SKM-1 (cell line): ENCODE measurements at regions not wholly inside any gene's neighbourhood (a gene's known extent, or its start where the extent isn't known, plus 50 kb on each side); places are given as distances from the start of the nearest gene placed in this dataset.

Experiments used
- DNase-seq: peaks from one replicate; lab custom pipeline; 2025; ENCODE audit not compliant: unreplicated experiment; lab: John Stamatoyannopoulos, UW

DNA sequence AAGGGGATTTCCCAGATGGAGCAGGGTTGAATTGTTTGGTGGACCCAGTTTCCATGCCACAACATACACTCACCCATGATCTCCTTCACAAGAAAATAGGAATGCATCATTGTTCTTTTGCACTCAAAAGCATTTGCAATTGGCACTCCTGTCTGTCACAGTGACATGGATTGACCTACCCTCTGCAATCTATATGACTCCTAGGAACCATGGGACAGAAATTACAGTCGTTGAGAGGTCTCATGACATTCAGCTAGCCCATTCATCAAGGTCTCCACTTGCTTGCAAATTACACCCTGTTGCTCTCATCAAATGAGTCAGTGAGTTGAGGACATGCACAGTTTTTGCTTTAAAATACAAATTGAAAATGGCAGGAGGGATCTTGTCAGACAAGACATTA is 448.5 kb downstream of the LPIN1 start:
- no peak for DNase-seq

DNA sequence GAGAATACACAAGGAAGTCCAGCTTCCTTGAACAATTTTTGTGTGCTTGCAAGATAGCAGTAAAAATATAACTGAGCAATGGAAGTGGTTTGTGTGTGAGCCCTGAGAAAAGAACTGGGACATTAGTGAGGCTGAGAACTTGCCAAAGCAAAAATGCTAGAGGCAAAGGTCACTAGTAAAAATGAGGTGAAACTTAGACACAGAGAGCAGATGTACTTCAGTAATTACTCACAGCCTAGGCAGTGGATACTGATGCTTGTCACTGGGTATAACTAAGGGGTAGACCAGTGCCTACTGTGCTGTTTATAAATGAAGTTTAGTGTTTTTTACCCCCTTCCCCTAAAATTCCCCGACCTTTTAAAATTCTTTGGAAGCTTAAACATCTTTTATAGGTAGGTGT is 450.1 kb downstream of the LPIN1 start:
- DNase-seq: no peak

DNA sequence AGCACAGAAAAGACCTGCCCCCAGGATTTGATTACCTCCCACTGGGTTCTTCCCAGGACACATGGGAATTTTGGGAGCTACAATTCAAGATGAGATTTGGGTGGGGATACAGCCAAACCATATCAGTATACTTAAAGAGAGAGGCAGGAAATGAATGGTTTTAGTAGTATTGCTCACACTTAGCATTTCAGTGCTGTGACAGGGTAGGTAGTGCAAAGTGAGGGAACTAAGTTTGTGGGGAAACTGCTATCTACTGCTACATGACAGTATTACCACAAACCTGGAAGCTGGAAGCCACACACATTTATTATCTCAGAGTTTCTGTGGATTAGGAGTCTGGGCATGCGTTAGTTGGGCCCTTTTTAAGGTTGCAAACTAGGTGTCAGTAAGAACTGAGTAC is 450.7 kb downstream of the LPIN1 start:
- no peak for DNase-seq

DNA sequence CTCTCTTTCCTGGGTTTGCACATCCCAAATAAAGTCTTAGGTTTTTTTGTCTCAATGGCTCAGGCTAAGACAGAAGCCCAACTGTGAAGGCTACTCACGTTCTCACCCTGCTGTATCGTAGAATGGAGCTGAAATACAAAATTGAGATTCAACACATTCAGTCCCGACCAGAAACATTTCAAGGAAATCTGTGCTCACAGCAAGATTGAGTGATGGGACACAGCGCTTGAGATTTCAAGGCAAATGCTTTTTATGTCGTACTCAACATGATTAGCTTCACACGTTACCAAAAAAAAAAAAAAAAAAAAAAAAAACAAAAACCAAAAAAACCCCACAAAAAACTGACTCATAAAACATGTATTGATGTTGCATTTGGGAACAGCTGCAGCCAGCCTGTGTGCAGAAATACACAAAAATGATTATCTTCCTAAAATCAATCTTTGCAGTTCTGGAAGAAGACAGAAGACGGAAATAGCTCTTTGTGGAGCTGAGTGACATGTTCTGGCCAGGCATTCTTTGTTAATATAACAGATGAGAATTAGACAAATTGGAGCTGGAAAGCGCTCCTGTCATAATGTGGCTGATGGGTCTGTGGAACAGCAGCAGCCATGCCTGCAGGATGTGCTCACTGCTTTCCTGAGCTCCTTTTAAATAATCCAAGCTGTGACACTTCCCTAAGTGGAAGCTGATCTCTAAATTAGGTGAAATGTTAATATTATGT is 453.2 kb downstream of the LPIN1 start:
- no peak for DNase-seq

DNA sequence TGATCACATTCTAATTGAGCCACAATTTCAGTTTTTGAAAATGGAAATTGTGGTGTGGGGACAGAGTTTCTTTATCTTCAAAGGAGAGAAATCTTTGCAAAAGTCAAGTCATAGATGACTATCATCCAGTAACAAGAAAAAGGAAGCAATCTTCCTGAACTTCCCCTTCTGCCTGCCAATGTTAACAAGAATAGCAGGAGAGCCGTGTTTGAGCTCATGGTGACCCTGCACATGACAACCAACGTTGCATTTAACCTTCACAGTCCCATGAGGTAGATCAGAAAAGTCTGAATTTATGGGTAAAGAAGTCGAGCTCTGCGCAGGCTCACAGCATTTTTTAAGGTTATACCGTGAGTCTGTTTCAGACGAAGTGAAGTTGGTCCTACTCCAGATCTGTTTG is 454.9 kb downstream of the LPIN1 start:
- DNase-seq: peak; percentile 75

DNA sequence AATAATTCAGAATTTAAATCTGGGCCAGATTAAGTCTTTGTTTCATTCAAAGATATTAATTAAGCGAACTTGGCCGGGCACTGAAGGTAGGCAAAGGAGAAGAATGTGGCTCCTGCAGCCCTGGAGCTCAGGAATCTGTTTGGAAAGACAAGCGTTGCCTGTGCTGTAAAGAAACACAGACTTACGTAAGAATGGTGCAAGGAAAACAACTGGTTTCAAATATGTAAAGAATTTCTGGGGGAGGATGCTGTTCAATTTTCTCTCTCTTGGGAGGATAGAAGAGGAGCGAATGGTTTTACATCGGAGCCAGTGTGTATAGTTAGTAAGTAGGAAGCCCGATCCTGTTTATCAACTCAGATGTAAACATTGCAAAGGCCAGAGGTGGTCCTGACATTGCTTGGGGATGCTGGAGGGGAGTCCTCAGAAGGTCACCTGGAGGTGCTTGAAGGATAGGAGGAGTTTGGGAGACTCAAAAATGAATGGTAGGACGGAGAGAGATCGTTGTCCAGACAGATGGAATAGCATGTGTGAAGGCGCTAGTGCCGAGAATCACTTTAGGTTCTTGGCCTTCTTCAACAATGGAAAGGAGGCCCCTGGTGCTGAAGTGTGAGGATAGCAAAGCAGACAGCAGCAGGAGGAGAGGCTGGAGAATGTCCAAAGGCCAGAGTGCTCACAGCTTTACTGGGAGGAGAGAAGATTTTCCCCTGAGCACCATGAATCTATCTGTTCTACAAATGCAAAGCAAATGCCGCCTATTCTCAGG is 456.1 kb downstream of the LPIN1 start:
- no peak for DNase-seq

DNA sequence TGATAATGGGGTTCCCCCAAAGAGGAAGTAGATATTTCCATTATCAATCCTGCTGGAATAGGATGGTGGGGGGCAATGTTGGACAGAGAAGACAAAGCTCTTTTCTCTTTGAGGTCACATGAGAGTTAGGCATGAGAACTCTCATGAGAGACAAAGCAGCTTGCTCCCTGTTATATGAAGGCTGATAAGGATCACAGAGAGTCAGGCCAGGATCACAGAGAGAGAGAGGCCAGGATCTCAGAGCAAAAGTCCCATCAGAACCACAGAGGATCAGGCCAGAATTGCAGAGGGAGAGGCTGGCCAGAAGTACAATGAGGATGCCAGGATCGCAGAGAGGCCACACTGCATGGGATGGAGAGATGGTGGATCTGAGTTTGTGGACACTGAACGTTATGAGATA is 457.1 kb downstream of the LPIN1 start:
- no peak for DNase-seq

DNA sequence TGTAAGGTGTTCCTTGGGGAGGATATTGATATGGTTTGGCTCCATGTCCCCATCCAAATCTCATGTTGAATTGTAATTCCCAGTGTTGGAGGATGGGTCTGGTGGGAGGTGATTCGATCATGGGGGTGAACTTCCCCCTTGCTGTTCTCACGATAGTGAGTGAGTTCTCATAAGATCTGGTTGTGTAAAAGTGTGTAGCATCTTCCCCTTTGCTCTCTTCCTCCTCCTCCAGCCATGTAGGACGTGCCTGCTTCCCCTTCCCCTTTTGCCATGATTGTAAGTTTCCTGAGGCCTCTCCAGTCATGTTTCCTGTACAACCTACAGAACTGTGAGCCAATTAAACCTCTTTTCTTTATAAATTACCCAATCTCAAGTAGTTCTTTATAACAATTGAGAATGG is 458.7 kb downstream of the LPIN1 start:
- no peak for DNase-seq

DNA sequence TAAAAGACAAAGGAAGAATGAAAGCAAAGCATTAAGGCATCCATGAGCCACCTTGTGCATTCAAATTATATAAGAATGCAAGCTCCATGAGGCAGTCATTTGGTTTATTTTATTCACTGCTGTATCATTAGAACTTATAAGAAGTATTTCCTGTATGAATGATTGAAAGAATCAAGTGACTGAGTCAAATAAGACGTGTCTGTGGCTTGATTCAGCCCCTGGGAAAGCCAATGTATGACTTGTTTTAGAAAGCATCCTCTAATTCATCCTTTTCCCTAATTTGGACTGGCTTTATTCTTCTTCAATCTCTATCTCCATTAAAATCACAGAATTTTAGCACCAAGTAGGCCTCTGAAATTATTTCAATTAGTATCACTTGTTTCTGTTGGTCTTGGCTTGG is 461.1 kb downstream of the LPIN1 start:
- no peak for DNase-seq

DNA sequence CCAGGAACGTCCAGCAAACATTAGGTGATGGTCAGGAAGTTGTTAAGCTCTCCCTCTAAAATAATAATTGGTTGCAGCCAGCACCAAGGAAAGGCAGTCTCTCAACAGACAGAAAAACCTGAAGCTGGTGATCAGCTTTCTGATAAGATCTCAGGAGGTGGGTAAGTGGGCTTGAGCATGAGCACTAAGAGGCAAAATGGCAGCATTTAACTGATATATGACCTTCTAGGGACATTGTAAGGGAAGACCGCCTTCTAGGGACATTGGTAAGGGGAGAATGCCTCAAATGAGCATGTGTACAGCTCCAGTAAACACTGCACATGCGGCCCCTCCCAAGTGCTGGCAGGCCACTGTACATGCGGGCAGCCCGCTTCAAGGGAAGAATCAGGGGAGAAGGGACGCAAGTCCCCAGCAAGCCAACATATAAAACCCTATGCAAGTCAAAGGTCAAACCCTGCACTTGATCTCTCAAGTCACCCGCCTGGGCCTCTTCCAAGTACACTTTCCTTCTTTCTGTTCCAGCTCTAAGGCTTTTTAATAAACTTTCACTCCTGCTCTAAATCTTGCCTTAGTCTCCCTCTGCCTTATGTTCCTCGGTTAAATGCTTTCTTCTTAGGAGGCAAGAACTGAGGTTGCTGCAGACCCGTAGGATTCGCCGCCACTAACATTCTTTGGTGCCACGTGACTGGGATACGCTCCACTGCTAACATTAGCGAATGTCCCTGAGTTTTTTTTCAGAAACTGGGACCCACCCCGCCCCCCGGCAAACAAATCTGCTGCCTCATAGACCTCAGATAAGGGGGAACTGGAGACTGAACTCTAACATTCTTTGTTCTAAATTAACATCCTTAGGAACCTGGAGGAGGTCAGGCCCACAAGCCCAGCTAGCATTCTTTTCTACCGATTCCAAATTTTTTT is 463.8 kb downstream of the LPIN1 start:
- no peak for DNase-seq

DNA sequence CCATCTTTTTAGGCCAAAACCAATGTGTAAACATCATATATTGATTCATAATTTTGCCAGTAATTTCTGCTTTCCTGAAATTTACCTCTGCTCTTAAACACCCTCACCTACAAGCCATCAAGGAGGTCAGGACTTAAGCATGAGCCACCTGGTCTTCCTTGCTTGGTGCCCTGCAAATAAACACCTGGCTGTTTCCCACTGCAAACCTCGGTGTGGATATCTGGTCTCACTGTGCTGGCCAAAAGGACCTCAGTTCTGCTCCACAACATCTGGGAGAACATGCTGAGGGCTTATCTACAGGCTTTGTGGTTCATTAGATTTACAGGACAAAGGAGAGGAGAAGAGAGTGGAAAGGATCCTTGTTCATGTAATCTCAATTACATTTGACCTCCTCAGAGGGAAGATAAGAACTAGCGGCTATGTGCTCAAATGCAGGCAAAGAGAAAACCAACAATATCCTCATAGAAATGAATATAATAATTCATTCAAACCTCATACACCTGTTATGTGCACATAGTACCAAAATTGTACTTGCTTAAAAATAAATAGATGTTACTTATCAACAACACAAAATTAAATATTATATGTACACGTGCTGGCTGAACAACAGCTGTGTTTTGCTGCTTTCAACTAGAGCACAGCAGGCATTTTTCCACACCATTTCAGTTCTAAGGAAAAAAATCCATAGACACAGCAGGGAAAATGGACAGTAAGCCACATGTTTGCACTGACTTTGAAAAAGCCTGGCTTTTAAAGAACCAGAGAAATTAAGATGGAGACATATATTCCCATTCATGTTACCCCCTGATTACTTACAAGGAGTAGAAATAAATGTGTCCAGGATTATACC is 465.1 kb downstream of the LPIN1 start:
- no peak for DNase-seq

DNA sequence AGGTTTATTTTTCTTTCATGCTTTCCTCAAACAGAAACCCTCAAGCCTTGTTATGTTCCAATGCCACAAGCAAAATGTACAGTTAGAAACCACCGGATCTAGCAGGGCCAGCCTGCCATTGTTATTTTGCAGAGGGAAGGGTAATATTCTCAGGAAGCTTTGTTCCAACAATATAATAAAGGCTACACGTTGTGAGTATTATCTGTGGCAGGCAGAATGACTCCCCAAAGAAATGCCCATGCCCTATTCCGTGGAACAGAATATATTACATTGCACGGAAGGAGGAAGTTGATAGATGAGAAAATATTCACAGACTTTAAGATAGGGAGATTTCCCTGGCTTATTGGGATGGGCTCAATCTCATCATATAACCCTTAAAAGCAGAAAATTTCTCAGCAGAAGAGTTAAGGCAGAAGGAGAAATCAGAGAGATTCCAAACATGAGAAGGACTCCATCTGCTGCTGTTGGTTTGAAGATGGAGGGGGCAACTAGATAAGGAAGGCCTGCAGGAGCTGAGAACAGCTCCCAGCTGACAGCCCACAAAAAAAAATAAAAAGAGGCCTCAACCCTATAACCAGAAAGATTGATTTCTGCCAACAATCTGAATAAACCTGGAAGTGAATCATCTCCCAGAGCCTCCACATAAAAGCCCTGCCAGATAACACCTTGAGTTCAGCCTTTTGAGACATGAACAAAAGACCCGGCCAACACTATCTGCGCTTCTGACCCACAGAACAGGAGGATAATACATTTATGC is 466.6 kb downstream of the LPIN1 start:
- no peak for DNase-seq

DNA sequence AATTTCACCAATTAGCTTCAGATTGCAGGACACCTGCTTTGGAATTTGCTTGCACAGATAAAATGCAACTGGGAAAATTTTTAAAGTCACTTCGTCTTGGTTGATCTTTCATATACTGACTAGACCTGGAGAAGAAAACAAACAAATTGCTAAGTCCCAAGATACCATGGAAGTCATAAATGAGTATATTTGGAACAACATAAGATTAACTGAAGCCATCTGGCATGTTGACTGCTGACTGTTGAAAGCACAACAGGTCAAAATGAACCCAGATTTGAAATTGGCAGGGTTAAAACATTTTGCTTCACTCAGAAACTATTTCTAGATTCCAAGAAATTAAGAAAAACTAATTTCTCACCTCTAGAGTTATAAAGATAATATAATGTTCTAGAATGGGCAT is 470.7 kb downstream of the LPIN1 start:
- no peak for DNase-seq

DNA sequence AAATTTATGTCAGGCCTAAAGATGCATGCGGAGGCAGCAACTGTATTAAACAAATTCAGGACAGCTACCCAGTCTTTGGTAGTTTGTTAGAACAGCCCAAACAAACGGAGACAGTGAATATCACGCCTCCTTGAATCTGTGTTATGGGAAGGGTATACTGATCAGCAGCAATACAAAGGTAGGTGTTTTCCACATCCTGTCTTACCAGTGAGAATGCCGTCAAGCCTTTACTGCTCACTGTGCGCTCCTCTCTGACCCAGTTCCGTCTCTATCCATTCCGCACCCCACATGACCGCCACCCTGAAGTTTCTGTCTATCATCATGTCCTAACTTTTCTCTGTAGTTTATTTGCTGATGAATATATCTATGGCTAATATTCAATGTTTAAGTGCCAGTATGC is 473.3 kb downstream of the LPIN1 start:
- no peak for DNase-seq

DNA sequence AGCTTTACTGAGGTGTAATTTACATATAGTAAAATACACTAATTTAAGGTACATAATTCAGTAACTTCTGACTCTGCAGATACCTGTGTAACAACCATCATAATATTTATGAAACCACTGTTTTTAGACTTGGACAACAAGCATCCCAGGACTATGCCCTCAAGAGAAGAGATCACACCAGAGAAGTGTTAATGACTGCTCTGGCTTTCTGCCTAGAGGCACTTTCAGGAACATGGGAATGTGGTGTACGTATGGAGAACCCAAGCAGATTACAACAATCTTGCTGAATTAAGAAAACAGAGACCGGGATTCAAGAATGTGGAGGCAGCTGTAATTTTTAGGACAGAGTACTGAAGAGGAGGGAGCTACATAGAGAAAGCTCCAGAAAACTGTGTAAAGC is 475.2 kb downstream of the LPIN1 start:
- DNase-seq: no peak

DNA sequence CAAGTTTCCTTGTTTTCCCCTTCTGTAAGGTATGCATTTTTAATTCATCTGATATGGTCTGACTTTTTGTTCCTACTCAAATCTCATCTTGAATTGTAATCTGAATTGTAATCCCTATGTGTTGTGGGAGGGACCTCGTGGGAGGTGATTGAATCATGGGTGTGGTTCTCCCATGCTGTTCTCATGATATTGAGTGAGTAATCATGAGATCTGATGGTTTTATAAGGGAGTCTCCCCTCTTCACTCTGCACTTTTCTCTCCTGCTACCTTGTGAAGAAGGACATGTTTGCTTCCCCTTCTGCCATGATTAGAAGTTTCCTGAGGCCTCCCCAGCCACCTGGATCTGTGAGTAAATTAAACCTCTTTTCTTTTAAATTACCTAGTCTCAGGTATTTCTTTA is 476.1 kb downstream of the LPIN1 start:
- DNase-seq: no peak

DNA sequence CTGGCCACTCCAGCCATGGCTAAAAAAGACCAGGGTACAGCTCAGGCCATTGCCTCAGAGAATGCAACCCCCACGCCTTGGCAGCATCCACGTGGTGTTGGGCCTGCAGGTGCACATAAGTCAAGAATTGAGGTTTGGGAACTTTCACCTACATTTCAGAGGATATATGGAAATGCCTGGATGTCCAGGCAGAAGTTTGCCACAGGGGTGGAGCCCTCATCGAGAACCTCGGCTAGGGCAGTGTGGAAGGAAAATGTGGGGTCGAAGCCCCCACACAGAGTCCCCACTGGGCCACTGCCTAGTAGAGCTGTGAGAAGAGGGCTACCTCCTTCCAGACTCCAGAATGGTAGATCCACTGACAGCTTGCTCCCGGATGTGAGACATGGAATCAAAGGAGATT is 477.3 kb downstream of the LPIN1 start:
- no peak for DNase-seq

DNA sequence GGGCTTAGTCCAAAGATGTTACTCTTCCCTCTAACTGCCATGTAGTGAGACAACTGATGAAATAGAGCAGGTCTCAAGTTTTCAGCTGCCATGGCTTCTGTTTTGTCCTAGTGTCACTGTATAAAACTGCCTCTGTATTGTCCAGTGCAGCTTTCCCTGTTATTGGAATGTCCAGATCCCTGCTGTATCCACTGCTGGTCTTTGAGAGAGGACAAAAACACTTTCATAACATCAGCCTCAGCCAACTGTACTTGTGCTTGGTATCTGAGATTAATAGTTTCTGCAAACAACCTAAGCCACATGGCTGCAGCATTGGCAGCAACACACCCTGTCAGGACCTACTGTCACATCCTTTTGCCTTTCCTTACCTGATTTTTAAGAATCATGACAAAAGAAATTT is 480.2 kb downstream of the LPIN1 start:
- DNase-seq: no peak

DNA sequence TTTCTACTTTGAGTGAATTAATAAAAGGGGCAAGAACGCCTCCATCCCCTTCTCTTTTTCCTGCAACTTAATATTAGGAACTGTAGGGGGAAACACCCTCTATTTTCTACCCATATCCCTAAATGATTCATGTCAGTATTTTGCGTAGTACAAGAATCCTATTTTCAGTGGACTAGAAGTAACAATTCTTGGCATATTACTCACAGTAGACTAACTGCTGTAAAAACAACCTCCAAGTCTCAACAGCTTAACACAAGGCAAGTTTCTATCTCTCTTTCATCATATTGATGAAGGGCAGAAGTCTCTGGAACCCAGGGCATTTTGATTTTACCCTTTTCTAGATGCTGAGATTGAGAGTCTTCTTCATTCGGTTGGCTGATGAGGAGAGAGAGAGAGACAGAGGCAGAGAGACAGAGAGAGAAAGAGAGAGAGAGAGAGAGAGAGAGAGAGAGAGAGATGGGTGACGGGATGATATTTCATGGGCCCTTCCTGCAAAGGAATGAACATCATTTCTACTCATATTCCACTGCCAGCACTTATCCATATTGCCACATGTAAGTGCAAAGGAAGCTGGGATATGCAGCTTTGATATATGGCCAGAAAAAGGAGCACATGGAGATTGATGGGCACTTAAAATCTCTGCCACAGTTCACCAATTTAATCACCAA is 481.6 kb downstream of the LPIN1 start:
- no peak for DNase-seq

DNA sequence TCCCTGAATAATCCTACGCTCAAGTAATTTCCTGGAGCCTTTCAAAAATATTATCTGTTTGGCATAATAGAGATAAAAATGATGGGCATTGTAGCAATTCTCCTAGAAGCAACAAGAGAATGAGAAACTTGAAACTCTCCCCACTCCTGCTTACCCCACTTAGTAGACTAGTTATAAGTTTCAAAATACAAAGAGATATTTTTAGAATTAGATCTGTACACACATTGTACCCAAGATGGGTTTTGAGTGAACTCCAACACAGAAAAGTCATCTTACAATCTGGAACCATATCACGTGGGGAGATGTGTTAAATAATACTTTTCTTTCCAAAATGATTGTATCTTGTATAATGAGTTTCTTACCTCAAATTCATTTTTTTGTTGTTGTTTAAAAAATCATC is 484.9 kb downstream of the LPIN1 start:
- no peak for DNase-seq
